ENCODE measurements at regions not wholly inside any gene's neighbourhood (a gene's known extent, or its start where the extent isn't known, plus 50 kb on each side); places are given as distances from the start of the nearest gene placed in this dataset.
"Not testable (repeated sequence)": the region's sequence is repeated elsewhere in the genome, so short reads cannot be mapped to it uniquely, and the experiment has no call there.

GRCh38 chr18:39565551-39566230 lies 2000.1 kb upstream of the CELF4 start:
- TF ChIP-seq POLR2A, CTCF (IDR thresholded peaks at IDR 0.05): not testable (repeated sequence)
